NCI-H345 (cell line): ENCODE measurements at regions not wholly inside any gene's neighbourhood (a gene's known extent, or its start where the extent isn't known, plus 50 kb on each side); places are given as distances from the start of the nearest gene placed in this dataset.

Experiments
- DNase-seq: peaks from one replicate; lab custom pipeline; 2025; lab: John Stamatoyannopoulos, UW

GRCh38 chr13:106874323-106874722, 306.4 kb upstream of the ARGLU1 start:
- no peak for DNase-seq

GRCh38 chr13:106873810-106874209, 305.9 kb upstream of the ARGLU1 start:
- DNase-seq = no peak

GRCh38 chr13:106867249-106867648, 299.3 kb upstream of the ARGLU1 start:
- DNase-seq = no peak

- no peak for DNase-seq
These were observed 297.9 kb upstream of the ARGLU1 start for GRCh38 chr13:106865716-106866440.

GRCh38 chr13:106859533-106859904, 291.6 kb upstream of the ARGLU1 start:
- no peak for DNase-seq

DNA sequence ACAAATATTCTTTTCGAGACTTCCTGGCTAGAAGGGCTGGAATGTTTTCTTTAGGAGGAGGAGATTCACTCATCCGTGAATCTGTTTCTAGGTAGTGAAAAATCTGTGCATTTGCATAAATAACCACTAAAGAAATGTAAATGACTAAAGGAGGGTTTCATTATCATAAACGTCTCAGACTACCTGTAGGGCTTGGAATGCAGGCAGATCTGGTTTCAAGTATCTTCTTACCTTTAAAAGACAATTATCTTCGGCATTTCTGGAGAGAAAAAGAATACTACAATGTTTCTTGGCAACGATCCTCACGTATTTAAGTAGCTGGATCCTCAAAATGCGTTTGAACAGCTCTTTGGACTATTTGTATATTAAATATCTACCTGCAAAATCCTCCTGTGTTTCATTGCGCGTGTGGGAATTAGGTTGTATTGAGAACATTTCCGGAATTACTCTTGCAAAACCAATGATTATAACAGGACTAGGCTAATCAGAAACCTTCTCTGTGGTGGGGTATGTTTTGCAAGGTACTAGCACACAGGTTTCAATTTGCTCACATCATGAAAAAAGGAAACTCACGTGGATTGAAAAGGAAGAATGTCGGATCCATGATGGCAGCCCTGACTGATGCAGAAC, 291.1 kb upstream of the ARGLU1 start:
- no peak for DNase-seq

DNA sequence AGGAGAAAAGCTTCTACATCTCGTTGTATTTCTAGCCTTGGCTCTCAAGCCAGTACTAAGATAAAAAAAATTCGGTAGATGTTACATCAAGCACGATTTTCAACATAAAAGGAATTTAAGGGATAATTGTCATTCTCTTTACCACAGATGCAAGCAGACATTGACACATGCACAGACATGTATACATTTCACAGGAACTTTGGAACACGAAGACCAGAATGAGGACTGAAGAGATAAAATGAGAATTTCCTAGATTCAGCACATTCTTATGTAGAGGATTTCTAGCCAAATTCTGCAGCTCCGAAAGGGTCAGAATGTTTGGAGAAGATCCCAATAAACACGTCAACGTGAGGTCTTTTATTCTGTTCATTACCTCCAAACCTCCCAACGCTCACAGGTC, 284.5 kb upstream of the ARGLU1 start:
- no peak for DNase-seq

- DNase-seq = no peak
These were observed 283.2 kb upstream of the ARGLU1 start for GRCh38 chr13:106850973-106851650.

DNA sequence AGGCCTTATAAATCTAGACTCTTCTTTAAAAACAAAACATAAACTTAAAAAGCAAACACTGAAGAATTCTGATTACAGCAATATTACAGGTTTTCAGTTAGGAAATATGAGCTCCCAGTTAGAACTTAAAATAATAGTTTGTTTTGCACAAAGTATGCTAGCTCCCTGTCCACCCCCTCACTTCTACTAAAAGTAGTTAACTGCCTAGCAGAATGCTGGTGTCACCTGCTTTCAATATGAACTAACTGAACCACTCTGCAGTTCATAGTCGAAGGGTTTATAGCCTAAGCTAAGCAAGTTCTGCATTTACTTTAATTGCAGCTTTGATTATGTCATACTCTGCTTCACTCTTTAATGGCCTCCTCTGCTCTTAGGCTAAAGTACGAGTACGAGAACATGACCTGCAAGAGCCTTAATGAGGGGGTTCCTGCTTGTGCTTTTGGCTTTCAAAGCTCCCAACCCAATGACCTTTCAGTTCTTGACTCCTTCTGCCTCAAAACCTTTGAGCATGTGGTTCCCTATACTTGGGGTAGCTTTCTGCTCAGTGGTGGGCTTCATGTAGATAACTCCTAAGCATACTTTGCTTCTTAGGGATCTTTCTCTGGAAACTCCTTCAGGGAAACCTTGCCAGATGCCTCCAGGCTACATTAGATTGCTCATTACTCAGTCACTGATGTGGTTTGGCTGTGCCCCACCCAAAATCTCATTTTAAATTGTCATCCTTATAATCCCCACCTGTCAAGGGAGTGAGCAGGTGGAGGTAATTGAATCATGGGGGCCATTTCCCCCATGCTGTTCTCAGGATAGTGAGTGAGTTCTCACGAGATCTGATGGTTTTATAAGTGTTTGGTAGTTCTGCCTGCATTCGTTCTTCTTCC, 278.9 kb upstream of the ARGLU1 start:
- DNase-seq = no peak

DNA sequence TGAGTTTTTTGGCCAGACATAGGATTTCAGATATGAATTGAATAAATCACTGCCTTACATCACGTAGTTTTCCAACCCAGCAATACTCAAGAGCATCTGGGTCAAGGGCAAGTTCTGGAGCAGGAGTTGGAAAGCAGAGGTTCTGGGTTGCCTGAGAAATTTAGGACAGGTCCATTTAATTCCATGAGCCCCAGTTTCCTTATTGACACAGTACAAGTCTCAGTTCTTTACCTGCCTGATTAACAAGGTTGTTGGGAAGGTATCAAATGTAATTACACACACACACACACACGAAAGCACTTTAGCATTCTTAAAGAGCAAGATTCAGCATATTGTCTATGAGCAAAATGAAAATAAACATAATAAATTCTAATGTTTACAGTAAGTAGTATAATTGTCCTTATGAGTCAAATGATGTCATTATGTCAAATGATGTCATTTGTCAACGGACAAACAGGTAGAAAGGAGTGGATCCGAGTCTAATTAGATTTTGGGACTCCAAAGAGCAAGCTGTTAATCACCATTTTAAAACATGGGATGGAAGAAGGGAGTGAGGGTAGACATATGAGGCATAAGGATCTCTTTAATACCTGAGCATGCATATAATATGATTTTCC, 268.4 kb upstream of the ARGLU1 start:
- DNase-seq = no peak

- DNase-seq = no peak
These were observed 267.5 kb upstream of the ARGLU1 start for GRCh38 chr13:106835477-106835876.

- no peak for DNase-seq
These were observed 254.0 kb upstream of the ARGLU1 start for GRCh38 chr13:106821979-106822378.

DNA sequence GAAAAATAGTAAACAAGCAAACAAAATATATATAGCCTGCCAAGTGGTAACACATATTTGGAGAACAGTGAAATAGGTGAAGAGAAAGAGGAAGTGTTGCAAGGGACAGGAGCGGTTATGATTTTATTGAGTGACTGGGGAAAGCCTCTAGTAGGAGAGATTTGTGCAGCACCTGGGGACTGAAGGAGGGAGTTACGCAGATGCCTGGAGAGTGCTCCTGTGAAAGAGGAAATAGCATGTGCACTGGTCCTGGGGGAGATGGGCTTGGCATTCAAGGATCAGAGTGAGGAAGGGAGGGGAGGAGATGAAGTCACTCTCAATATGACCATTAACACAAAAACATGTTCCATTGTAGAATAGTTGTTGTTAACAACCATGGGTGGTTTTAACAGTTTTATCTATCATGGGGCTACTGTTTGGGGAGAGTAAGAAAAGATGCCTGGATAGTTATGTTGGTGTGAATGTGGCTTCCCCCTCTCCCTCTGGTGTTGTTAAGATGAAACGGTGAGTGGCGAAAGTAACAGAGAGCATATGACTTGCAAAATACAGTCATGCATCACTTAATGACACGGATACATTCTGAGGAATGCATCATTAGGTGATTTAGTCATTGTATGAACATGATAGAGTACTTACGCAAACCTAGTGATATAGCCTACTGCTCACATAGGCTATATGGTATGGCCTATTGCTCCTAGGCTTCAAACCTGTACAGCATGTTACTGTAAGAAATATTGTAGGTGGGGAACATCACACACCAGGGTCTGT, 251.7 kb upstream of the ARGLU1 start:
- DNase-seq = no peak

DNA sequence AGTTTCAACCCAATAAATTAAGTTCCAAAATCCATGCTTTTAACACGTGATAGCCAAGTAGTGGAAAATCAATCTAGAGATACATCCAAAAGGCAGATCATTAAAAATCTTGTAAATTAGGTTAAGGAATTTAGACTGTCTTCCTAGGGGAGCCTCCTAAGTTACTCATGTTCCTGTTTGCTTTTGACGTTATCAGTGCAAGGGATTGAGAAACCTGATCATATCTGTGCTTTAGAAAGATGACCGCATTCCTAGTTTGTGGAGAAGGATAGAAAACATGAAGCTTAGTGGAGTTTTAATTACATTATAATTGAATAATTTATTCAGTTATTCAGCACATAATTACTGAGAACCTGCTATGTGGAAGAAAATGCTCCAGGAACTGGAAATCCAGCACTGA, 251.0 kb upstream of the ARGLU1 start:
- DNase-seq = no peak

- no peak for DNase-seq
These were observed 247.6 kb upstream of the ARGLU1 start for GRCh38 chr13:106815545-106815944.

DNA sequence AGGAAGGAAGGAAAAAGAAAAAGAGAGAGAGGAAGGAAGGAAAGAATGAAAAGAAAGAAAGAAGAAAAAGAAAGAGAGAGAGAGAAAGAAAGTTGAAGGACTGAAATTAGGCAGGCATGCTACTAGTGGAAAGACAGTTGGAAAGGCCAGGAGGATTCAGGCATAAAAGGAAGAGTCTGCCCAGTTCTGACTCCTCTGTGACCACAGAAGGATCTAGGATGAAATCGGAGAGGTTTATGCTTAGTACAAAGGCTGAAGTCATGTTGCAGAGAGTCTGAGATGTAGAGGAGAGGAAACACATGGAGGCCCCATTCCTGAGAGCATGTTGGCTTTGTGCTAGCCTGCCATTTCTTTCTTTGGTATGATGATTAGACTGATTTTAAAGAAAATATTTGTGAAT, 246.5 kb upstream of the ARGLU1 start:
- no peak for DNase-seq

GRCh38 chr13:106810069-106810468, 242.1 kb upstream of the ARGLU1 start:
- DNase-seq = no peak

- no peak for DNase-seq
These were observed 237.1 kb upstream of the ARGLU1 start for GRCh38 chr13:106804991-106805390.

DNA sequence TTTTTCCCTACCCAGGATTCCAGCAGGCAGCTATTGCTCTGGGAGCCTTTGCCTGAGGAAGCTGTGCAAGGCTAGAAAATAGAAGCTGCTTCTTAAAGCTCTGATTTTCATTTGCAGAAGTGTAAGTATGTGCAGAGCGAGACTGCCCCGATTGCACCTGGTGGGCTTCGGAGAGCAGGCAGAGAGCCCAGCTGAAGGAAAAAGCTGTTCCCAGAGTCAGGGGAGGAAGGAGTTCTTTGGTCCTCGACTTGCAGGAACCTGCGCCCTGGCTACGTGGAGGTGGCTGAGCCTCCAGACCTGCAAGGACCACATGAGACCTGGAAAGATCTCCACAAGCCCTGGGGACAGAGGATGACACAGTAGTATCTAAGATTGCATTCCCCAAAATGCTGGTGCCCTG, 235.0 kb upstream of the ARGLU1 start:
- no peak for DNase-seq

GRCh38 chr13:106799781-106800335, 231.9 kb upstream of the ARGLU1 start:
- DNase-seq = no peak

DNA sequence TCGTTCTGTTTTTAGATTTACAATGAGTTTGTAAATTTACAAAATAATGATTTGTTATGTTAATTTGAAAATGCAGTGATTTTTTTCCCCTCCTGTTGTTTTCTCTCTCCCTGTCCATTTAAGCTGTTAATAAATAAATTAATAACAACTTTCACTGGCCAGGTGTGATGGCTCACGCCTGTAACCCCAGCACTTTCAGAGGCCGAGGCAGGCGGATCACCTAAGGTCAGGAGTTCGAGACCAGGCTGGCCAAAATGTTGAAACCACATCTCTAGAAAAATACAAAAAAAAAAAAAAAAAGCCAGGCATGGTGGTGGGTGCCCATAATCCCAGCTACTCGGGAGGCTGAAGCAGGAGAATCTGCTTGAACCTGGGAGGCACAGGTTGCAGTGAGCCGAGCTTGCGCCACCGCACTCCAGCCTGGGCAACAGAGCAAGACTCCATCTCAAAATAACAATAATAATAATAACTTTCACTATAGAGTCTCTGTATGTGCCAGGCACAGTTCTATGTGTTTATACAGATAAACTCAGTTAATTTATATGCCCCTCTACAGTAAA, 229.2 kb upstream of the ARGLU1 start:
- DNase-seq = no peak
